ENCODE measurements at regions not wholly inside any gene's neighbourhood (a gene's known extent, or its start where the extent isn't known, plus 50 kb on each side); places are given as distances from the start of the nearest gene placed in this dataset.

DNA sequence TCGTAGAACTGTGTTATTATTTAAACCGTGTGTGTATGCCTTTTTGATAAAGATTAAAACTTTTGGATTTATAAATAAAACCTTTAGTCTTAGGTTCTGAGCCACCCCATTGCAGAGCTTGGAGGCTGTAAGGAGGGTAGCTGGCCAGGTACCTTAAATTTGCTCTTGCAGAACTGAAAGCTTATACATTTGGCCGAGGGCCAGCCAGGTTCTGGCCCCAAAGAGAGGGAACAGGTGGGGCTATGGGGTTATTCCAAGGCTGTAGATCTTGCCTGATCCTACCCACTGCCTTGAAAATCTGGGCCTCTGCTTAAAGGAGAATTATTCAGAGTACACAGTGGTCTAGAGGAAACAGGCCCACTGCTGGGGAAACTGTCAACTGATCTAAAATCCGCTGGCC is 59.6 kb downstream of the CAMK2N1 start:
- H3K36me3 ChIP-seq (ENCODE audit: insufficient read depth, low read length), result no peaks in the 10 kb centered on the region
- no peaks in the 10 kb centered on the region for H3K27me3 ChIP-seq (ENCODE audit: insufficient read depth, low read depth, low read length)
- H3K4me3 ChIP-seq (ENCODE audit: low read length), result no peak overlapping the region
- H4K20me1 ChIP-seq (ENCODE audit: insufficient read depth), result no peaks in the 10 kb centered on the region
- H3F3A ChIP-seq (ENCODE audit: insufficient read depth, low read length, poor library complexity, severe bottlenecking), result no peaks in the 10 kb centered on the region
- no peak overlapping the region for H3K27ac ChIP-seq (ENCODE audit: low read length)
- H2AFZ ChIP-seq (ENCODE audit: low read depth, low read length), result no peak overlapping the region
- H3K4me2 ChIP-seq (ENCODE audit: low read length), result no peak overlapping the region
- no peaks in the 10 kb centered on the region for H3K9me2 ChIP-seq (ENCODE audit: insufficient read depth, low read length)
- no peak overlapping the region for H3K9ac ChIP-seq (ENCODE audit: low read length)
- TF ChIP-seq EZH2 (IDR thresholded peaks at IDR 0.05; ENCODE audit: borderline replicate concordance, insufficient read depth, low read length, poor library complexity, severe bottlenecking), result no peak
- TF ChIP-seq SMC3 (conservative IDR thresholded peaks at IDR 0.05; ENCODE audit: poor library complexity), result no peak
- no peak for TF ChIP-seq POLR2AphosphoS5 (IDR thresholded peaks at IDR 0.05)
- TF ChIP-seq RAD21 (conservative IDR thresholded peaks at IDR 0.05), result no peak
- TF ChIP-seq, protein P1, sequence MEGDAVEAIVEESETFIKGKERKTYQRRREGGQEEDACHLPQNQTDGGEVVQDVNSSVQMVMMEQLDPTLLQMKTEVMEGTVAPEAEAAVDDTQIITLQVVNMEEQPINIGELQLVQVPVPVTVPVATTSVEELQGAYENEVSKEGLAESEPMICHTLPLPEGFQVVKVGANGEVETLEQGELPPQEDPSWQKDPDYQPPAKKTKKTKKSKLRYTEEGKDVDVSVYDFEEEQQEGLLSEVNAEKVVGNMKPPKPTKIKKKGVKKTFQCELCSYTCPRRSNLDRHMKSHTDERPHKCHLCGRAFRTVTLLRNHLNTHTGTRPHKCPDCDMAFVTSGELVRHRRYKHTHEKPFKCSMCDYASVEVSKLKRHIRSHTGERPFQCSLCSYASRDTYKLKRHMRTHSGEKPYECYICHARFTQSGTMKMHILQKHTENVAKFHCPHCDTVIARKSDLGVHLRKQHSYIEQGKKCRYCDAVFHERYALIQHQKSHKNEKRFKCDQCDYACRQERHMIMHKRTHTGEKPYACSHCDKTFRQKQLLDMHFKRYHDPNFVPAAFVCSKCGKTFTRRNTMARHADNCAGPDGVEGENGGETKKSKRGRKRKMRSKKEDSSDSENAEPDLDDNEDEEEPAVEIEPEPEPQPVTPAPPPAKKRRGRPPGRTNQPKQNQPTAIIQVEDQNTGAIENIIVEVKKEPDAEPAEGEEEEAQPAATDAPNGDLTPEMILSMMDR (IDR thresholded peaks at IDR 0.05; ENCODE audit: poor library complexity, severe bottlenecking), result no peak
- no peak for TF ChIP-seq TAF1 (IDR thresholded peaks at IDR 0.05; ENCODE audit: low read depth)
- TF ChIP-seq EP300 (conservative IDR thresholded peaks at IDR 0.05; ENCODE audit: poor library complexity, severe bottlenecking), result no peak
- TF ChIP-seq, protein P2, sequence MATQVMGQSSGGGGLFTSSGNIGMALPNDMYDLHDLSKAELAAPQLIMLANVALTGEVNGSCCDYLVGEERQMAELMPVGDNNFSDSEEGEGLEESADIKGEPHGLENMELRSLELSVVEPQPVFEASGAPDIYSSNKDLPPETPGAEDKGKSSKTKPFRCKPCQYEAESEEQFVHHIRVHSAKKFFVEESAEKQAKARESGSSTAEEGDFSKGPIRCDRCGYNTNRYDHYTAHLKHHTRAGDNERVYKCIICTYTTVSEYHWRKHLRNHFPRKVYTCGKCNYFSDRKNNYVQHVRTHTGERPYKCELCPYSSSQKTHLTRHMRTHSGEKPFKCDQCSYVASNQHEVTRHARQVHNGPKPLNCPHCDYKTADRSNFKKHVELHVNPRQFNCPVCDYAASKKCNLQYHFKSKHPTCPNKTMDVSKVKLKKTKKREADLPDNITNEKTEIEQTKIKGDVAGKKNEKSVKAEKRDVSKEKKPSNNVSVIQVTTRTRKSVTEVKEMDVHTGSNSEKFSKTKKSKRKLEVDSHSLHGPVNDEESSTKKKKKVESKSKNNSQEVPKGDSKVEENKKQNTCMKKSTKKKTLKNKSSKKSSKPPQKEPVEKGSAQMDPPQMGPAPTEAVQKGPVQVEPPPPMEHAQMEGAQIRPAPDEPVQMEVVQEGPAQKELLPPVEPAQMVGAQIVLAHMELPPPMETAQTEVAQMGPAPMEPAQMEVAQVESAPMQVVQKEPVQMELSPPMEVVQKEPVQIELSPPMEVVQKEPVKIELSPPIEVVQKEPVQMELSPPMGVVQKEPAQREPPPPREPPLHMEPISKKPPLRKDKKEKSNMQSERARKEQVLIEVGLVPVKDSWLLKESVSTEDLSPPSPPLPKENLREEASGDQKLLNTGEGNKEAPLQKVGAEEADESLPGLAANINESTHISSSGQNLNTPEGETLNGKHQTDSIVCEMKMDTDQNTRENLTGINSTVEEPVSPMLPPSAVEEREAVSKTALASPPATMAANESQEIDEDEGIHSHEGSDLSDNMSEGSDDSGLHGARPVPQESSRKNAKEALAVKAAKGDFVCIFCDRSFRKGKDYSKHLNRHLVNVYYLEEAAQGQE (IDR thresholded peaks at IDR 0.05; ENCODE audit: borderline replicate concordance), result no peak
- no peak for TF ChIP-seq MXI1 (conservative IDR thresholded peaks at IDR 0.05; ENCODE audit: poor library complexity, severe bottlenecking)
- no peaks in the 10 kb centered on the region for H3K79me2 ChIP-seq (replicated peaks; ENCODE audit: insufficient read depth, low read length)
- H3K9me3 ChIP-seq (ENCODE audit: low read length), result peaks cover 14% of the 10 kb centered on the region

DNA sequence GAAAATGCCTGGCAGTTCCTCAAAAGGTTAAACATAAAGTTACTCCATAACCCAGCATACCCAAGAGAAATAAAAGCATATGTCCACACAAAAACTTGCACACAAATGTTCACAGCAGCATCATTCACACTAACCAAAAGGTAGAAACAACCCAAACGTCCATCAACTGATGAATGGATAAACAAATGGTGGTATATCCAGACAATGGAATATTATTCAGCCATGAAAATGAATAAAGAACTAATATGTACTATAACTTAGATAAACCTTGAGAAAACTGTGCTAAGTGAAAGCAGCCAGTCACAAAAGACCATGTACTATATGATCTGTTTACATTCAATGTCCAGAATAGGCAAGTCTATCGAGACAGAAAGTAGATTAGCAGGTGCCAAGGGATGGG is 60.4 kb downstream of the CAMK2N1 start:
- H3K36me3 ChIP-seq (ENCODE audit: insufficient read depth, low read length), result no peaks in the 10 kb centered on the region
- H3K9me2 ChIP-seq (ENCODE audit: insufficient read depth, low read length), result no peaks in the 10 kb centered on the region
- no peak overlapping the region for H3K4me2 ChIP-seq (ENCODE audit: low read length)
- H4K20me1 ChIP-seq (ENCODE audit: insufficient read depth), result no peaks in the 10 kb centered on the region
- H3K27ac ChIP-seq (ENCODE audit: low read length), result no peak overlapping the region
- no peak overlapping the region for H2AFZ ChIP-seq (ENCODE audit: low read depth, low read length)
- TF ChIP-seq RAD21 (conservative IDR thresholded peaks at IDR 0.05), result no peak
- TF ChIP-seq, protein P1 (IDR thresholded peaks at IDR 0.05; ENCODE audit: poor library complexity, severe bottlenecking), result no peak
- TF ChIP-seq EP300 (conservative IDR thresholded peaks at IDR 0.05; ENCODE audit: poor library complexity, severe bottlenecking), result no peak
- H3K9me3 ChIP-seq (ENCODE audit: low read length), result peaks cover 14% of the 10 kb centered on the region
- H3K79me2 ChIP-seq (replicated peaks; ENCODE audit: insufficient read depth, low read length), result no peaks in the 10 kb centered on the region
- H3K4me3 ChIP-seq (ENCODE audit: low read length), result no peak overlapping the region
- no peaks in the 10 kb centered on the region for H3F3A ChIP-seq (ENCODE audit: insufficient read depth, low read length, poor library complexity, severe bottlenecking)
- H3K27me3 ChIP-seq (ENCODE audit: insufficient read depth, low read depth, low read length), result no peaks in the 10 kb centered on the region
- H3K9ac ChIP-seq (ENCODE audit: low read length), result no peak overlapping the region
